Right atrium auricular region (tissue), 2 donors: ENCODE measurements at regions not wholly inside any gene's neighbourhood (a gene's known extent, or its start where the extent isn't known, plus 50 kb on each side); places are given as distances from the start of the nearest gene placed in this dataset.

Experiments
- DNase-seq: peaks from one replicate; pipeline ENCODE4 v3.0.0-alpha.2; 2019; ENCODE audit warnings: low spot score
- H3K27ac ChIP-seq, 2 donors: fragments of 200-600 bp; sonication (generic); 1 replicate in 1 of 2; 2 replicates in 1 of 2; pipeline ENCODE4 v1.5.1; 2016 to 2019
- H3K27me3 ChIP-seq, 2 donors: fragments of 200-600 bp; sonication (generic); one replicate each; pipeline versions ENCODE4 v1.5.1 to v1.6.0; 2017 to 2019
- H3K36me3 ChIP-seq: fragments of 200-600 bp; sonication (generic); one replicate; pipeline ENCODE4 v1.5.1; 2016
- H3K4me1 ChIP-seq, 2 donors: fragments of 200-600 bp; sonication (generic); one replicate each; pipeline versions ENCODE4 v1.5.1 to v1.6.0; 2017 to 2019
- H3K4me3 ChIP-seq, 2 donors: fragments of 200-600 bp; sonication (generic); 1 replicate in 1 of 2; 2 replicates in 1 of 2; pipeline ENCODE4 v1.5.1; 2017 to 2019; ENCODE audit warnings: mild to moderate bottlenecking in 1 of 2, moderate library complexity in 1 of 2
- H3K9me3 ChIP-seq, 2 donors: fragments of 200-600 bp; sonication (generic); one replicate each; pipeline ENCODE4 v1.5.1; 2019
- CTCF ChIP-seq, 2 donors: fragments of 200-600 bp; sonication (generic); IDR thresholded peaks; one replicate each; pipeline ENCODE4 v1.5.1; 2019; ENCODE audit warnings: antibody characterized with exemption in 2 of 2

DNA sequence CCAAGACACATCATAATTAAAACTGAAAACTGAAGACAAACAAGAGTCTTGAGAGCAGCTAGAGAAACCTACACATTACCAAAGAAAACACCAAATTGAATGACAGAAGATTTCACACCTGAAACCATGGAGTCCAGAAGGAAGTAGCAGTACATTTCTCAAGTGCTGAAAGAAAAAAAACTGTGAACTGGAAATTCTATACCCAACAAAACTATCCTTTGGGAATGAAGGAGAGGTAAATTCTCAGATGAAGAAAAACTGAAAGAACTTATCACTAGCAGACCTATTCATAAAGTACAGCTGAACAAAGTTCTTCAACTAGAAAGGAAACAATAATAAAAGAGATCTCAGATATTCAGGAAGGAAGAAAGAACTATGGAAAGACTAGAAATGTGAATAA is 198.7 kb upstream of the ZNF507 start:
- Histone ChIP-seq H3K9me3 (peaks cover 6 to 25% of the 10 kb centered on the region in 2 donors), H3K36me3 (no peaks in the 10 kb centered on the region), H3K27me3 (no peaks in the 10 kb centered on the region), H3K4me3 (no peak overlapping the region), H3K27ac (no peak overlapping the region), H3K4me1 (no peaks in the 10 kb centered on the region)
- no peak for DNase-seq
- no peak for TF ChIP-seq CTCF (IDR thresholded peaks at IDR 0.05)

DNA sequence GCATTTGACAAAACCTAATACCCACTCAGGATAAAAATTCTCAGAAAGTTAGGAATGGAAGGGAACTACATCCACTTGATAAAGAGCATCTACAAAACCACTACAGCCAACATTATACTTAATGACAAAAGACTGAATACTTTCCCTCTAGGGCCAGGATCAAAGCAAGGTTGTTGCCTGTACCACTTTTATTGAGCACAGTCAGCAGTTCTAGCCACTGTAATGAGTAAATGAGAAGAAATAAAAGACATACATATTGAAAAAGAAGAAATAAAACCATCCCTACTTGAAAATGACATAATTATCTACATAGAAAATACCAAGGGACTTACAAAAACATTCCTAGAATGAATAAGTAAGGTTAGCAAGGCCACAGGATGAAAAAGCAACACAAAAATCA is 194.8 kb upstream of the ZNF507 start:
- H3K36me3 ChIP-seq: no peaks in the 10 kb centered on the region
- no peaks in the 10 kb centered on the region for H3K27me3 ChIP-seq
- no peak for DNase-seq
- H3K4me1 ChIP-seq: no peaks in the 10 kb centered on the region
- no peak for TF ChIP-seq CTCF (IDR thresholded peaks at IDR 0.05)
- no peak overlapping the region for H3K27ac ChIP-seq
- H3K4me3 ChIP-seq: no peak overlapping the region
- H3K9me3 ChIP-seq: peaks cover 6 to 25% of the 10 kb centered on the region in 2 donors

DNA sequence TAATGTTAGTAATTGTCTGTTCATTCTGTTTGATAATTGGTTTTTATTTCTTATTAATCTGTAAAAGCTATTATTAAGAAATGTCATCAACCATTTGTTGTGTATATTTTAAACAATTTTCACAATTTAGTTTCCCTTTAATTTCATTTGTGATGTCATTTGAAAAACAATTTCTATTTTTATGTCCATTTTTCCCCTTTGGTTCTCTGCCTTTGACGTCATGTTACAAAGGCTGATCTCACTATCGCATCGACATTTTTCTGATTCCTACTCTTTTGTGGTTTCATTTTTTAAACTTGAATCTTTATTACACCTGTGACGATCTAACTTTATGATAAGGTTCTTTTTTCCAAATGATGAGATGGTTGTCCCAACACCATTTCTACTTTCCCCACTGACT is 191.0 kb upstream of the ZNF507 start:
- Histone ChIP-seq H3K4me1 (no peaks in the 10 kb centered on the region), H3K27me3 (no peaks in the 10 kb centered on the region), H3K9me3 (peaks cover 0 to 12% of the 10 kb centered on the region in 2 donors), H3K27ac (no peak overlapping the region), H3K36me3 (no peaks in the 10 kb centered on the region), H3K4me3 (no peak overlapping the region)
- DNase-seq: no peak
- no peak for TF ChIP-seq CTCF (IDR thresholded peaks at IDR 0.05)

- peak; percentile 13 for DNase-seq
- H3K27me3 ChIP-seq: no peaks in the 10 kb centered on the region
Observed at GRCh38 chr19:32164384-32164992, 180.9 kb upstream of the ZNF507 start.

DNA sequence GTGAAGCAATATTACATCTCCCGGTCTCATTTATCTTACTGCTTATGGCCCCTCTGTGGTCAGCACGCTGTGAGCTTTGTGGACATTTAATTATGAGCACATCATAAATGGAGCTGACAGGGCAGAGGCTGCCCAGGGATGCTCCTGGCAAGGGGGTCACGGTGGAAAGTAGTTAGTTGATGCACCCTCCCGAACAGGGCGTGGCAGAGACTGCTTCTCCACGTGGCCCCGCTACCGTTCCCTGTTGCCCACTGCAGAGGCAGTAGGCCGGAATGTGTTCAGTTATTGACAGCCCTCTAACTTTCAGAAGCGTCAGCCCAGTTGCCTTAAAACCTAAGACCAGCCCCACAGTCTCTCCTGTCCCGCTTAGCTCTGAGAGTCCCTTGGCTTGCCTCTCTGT is 180.3 kb upstream of the ZNF507 start:
- no peak for TF ChIP-seq CTCF (IDR thresholded peaks at IDR 0.05)
- Histone ChIP-seq H3K4me3 (no peak overlapping the region), H3K27ac (no peak overlapping the region), H3K4me1 (no peaks in the 10 kb centered on the region), H3K27me3 (no peaks in the 10 kb centered on the region), H3K36me3 (no peaks in the 10 kb centered on the region), H3K9me3 (peaks cover 0 to 4% of the 10 kb centered on the region in 2 donors)
- DNase-seq: peak; percentile 26

More at GRCh38 chr19:32164384-32164992, 180.9 kb upstream of the ZNF507 start:
- H3K9me3 ChIP-seq: peaks cover 0 to 4% of the 10 kb centered on the region in 2 donors
- no peak overlapping the region for H3K27ac ChIP-seq
- H3K36me3 ChIP-seq: no peaks in the 10 kb centered on the region
- no peaks in the 10 kb centered on the region for H3K4me1 ChIP-seq
- no peak overlapping the region for H3K4me3 ChIP-seq
- TF ChIP-seq CTCF (IDR thresholded peaks at IDR 0.05): no peak

- no peak overlapping the region for H3K4me3 ChIP-seq
- H3K27me3 ChIP-seq: no peaks in the 10 kb centered on the region
- DNase-seq: peak; percentile 23
- no peak overlapping the region for H3K27ac ChIP-seq
- no peaks in the 10 kb centered on the region for H3K4me1 ChIP-seq
- no peaks in the 10 kb centered on the region for H3K9me3 ChIP-seq
- no peaks in the 10 kb centered on the region for H3K36me3 ChIP-seq
- no peak for TF ChIP-seq CTCF (IDR thresholded peaks at IDR 0.05)
Observed at GRCh38 chr19:32165750-32166149, 179.7 kb upstream of the ZNF507 start.
